ENCODE measurements at regions not wholly inside any gene's neighbourhood (a gene's known extent, or its start where the extent isn't known, plus 50 kb on each side); places are given as distances from the start of the nearest gene placed in this dataset.

DNA sequence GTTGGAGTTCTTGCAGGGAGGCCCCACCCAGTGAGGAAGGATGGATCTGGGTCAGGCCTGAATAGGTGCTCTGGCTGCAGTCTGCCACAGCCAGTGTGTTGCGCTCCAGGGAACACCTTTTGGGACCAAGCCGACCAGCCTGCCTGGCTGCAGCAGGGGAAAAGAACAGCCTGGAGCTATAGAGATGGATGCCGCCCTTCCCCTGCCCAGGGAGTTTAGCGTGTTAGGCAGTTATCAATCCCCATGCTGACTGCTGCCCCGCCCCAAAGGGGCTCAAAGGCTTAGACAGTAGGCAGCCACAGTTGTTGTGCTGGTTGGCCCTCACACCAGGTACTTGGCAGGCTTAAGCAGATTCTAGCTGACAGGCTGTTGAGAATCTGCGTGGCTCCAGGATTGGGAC is 153.4 kb upstream of the ADAMTS19 start:
- DNase-seq (ENCODE audit: low read depth, low spot score) = no peak
- Mint-ChIP-seq H3K4me3 (no peak overlapping the region), H3K27ac (ENCODE audit: unreplicated experiment) (no peak overlapping the region), H3K27me3 (ENCODE audit: low read depth) (no peaks in the 10 kb centered on the region), H3K4me1 (no peaks in the 10 kb centered on the region), H3K36me3 (ENCODE audit: low read depth) (peaks cover 4% of the 10 kb centered on the region), H3K9me3 (peaks cover 9% of the 10 kb centered on the region)
- TF ChIP-seq, protein P1, sequence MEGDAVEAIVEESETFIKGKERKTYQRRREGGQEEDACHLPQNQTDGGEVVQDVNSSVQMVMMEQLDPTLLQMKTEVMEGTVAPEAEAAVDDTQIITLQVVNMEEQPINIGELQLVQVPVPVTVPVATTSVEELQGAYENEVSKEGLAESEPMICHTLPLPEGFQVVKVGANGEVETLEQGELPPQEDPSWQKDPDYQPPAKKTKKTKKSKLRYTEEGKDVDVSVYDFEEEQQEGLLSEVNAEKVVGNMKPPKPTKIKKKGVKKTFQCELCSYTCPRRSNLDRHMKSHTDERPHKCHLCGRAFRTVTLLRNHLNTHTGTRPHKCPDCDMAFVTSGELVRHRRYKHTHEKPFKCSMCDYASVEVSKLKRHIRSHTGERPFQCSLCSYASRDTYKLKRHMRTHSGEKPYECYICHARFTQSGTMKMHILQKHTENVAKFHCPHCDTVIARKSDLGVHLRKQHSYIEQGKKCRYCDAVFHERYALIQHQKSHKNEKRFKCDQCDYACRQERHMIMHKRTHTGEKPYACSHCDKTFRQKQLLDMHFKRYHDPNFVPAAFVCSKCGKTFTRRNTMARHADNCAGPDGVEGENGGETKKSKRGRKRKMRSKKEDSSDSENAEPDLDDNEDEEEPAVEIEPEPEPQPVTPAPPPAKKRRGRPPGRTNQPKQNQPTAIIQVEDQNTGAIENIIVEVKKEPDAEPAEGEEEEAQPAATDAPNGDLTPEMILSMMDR (conservative IDR thresholded peaks at IDR 0.05) = no peak

DNA sequence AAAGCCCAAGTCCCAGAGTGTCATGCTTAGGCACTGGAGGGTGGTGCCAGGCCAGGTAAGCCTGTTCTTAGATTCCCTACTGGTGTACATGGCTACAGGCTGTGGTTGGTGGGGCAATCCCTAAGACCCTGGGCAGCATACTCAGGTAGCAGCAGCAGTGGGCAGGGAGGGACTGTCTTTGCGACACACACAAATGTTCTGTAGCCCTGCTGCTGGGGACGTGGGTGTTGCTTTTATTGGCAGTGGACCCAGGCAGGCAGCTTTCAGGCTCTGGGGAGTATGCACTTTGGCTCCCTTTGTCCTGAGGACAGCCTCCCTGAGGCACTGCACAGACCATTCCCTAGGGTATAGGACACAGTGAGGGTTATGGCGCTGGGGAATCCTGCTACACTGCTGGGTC is 137.1 kb upstream of the ADAMTS19 start:
- no peak for DNase-seq (ENCODE audit: low read depth, low spot score)
- H3K36me3 Mint-ChIP-seq (ENCODE audit: low read depth) = no peaks in the 10 kb centered on the region
- H3K9me3 Mint-ChIP-seq = peaks cover 14% of the 10 kb centered on the region
- no peaks in the 10 kb centered on the region for H3K27me3 Mint-ChIP-seq (ENCODE audit: low read depth)
- no peak overlapping the region for H3K27ac Mint-ChIP-seq (ENCODE audit: unreplicated experiment)
- TF ChIP-seq, protein P1 (conservative IDR thresholded peaks at IDR 0.05) = no peak
- H3K4me1 Mint-ChIP-seq = no peaks in the 10 kb centered on the region
- H3K4me3 Mint-ChIP-seq = no peak overlapping the region

- Mint-ChIP-seq H3K4me3 (no peak overlapping the region), H3K27ac (ENCODE audit: unreplicated experiment) (no peak overlapping the region), H3K9me3 (peaks cover 2% of the 10 kb centered on the region), H3K27me3 (ENCODE audit: low read depth) (no peaks in the 10 kb centered on the region), H3K4me1 (no peaks in the 10 kb centered on the region), H3K36me3 (ENCODE audit: low read depth) (no peaks in the 10 kb centered on the region)
- DNase-seq (ENCODE audit: low read depth, low spot score) = no peak
- TF ChIP-seq, protein P1 (conservative IDR thresholded peaks at IDR 0.05) = no peak
Measured at GRCh38 chr5:129341306-129341705, 118.8 kb upstream of the ADAMTS19 start.

- no peak for DNase-seq (ENCODE audit: low read depth, low spot score)
- no peaks in the 10 kb centered on the region for H3K36me3 Mint-ChIP-seq (ENCODE audit: low read depth)
- no peak overlapping the region for H3K27ac Mint-ChIP-seq (ENCODE audit: unreplicated experiment)
- no peak overlapping the region for H3K4me3 Mint-ChIP-seq
- no peaks in the 10 kb centered on the region for H3K27me3 Mint-ChIP-seq (ENCODE audit: low read depth)
- H3K4me1 Mint-ChIP-seq = no peaks in the 10 kb centered on the region
- H3K9me3 Mint-ChIP-seq = no peaks in the 10 kb centered on the region
- TF ChIP-seq, protein P1 (conservative IDR thresholded peaks at IDR 0.05) = no peak
Measured at GRCh38 chr5:129342796-129343195, 117.3 kb upstream of the ADAMTS19 start.

DNA sequence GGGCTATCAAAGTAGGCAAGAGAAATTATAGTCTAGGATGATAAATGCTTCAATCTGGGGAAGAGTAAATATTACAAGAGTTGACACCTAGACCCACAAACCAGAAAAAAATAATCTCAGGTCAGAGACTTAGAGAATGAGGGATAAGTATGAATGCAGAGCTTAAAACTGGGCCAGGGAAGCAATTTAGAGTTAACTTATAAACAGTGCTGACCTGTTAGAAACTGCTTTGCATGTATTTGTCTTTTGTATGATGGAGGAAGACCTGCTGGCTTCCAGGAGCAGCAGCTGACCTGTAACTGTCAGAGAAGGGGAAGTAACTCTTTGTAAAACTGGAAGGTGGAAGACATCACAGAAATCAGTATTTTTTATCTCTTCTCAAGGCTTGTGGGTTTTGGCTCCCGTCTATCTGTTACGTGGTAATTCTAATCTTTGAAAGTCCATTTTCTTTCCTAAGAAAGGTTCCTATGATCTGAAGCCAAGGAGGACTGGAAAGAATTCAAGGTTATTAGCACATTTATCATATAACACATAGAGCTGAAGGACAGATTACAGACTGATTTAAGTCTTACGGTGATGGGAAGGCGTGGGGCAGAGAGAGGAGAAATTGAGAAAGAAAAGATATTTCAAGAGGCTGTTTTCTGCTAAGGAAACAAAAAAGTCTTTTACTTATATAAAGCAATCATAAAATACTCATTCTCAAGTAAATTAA is 114.7 kb upstream of the ADAMTS19 start:
- no peaks in the 10 kb centered on the region for H3K36me3 Mint-ChIP-seq (ENCODE audit: low read depth)
- H3K4me3 Mint-ChIP-seq = no peak overlapping the region
- no peak overlapping the region for H3K27ac Mint-ChIP-seq (ENCODE audit: unreplicated experiment)
- DNase-seq (ENCODE audit: low read depth, low spot score) = no peak
- no peaks in the 10 kb centered on the region for H3K27me3 Mint-ChIP-seq (ENCODE audit: low read depth)
- TF ChIP-seq, protein P1 (conservative IDR thresholded peaks at IDR 0.05) = no peak
- no peaks in the 10 kb centered on the region for H3K4me1 Mint-ChIP-seq
- H3K9me3 Mint-ChIP-seq = peaks cover 3% of the 10 kb centered on the region

All from neural crest cell (in vitro differentiated cells).